Pancreas (tissue), 10 donors: ENCODE measurements at regions not wholly inside any gene's neighbourhood (a gene's known extent, or its start where the extent isn't known, plus 50 kb on each side); places are given as distances from the start of the nearest gene placed in this dataset.
A peak's percentile ranks its signal among the peaks of the same experiment; 100 is the strongest.

Source experiments
- ATAC-seq, 4 donors: fragments of 200-7000 bp; cut with Tn5 transposase; one replicate each; pipeline versions ENCODE4 v1.8.0 to v1.9.1; 2020; ENCODE audit warnings: mild to moderate bottlenecking in 4 of 4, moderate library complexity in 4 of 4
- DNase-seq, 6 donors: peaks; one replicate each; pipeline ENCODE4 v3.0.0-alpha.2; 2020
- FAIRE-seq: peaks from 2 replicates; lab custom pipeline; 2012; peaks lifted over from hg19 to GRCh38; lab: Jason Lieb, UNC
- H3K27ac ChIP-seq, 4 donors: fragments of 200-600 bp; sonication (generic); 1 replicate in 3 of 4; 2 replicates in 1 of 4; pipeline versions ENCODE4 v1.5.0 to v1.8.0; 2020
- H3K27me3 ChIP-seq, 4 donors: fragments of 200-600 bp; one replicate each; pipeline ENCODE4 v1.8.0; 2021
- H3K36me3 ChIP-seq, 3 donors: fragments of 200-600 bp; sonication (generic) in 1 of 3; one replicate each; pipeline versions ENCODE4 v1.5.0 to v1.8.0; 2020 to 2021
- H3K4me1 ChIP-seq, 3 donors: fragments of 200-600 bp; one replicate each; pipeline ENCODE4 v1.8.0; 2021
- H3K4me3 ChIP-seq, 4 donors: fragments of 200-600 bp; sonication (generic) in 2 of 4; one replicate each; pipeline versions ENCODE4 v1.5.0 to v1.8.0; 2020 to 2021
- H3K9me3 ChIP-seq, 4 donors: fragments of 200-600 bp; one replicate each; pipeline ENCODE4 v1.8.0; 2021
- WGBS, 2 donors: extraction: QIAGEN DNeasy Blood & Tissue Kit; methylation state at CpG; one replicate each; pipeline ENCODE4 v1.1.7; 2013; 5-methylcytosine and 5-hydroxymethylcytosine counted together
- intact Hi-C, 3 donors: fragments of 100-400 bp; cut with DNase I; formaldehyde crosslinking; loops; one replicate each; pipeline versions ENCODE4 v1.11.1 to v1.14.2; 2022
- TF ChIP-seq, protein P1 (sequence below), 4 donors: fragments of 200-600 bp; sonication (generic) in 3 of 4; IDR thresholded peaks; one replicate each; pipeline versions ENCODE4 v1.5.0 to v1.8.0; 2021; ENCODE audit warnings: antibody characterized with exemption in 4 of 4
- donor health status: healthy with polysubstance abuse.
- donor health status: DM: no; HTN: no; CAD: no; lungs with moderate emphysema.
- donor health status: DM: no; HTN: no; CAD: no.
- donor health status: control.
- donor health status: control.
- donor health status: Bipolar disorder and iron deficiency.
- donor health status: DM: yes; HTN: yes; CAD: no.
- donor health status: DM: no; HTN: no; CAD: no.
- donor health status: DM: no; HTN: no; CAD: no.
- donor health status: DM: yes; HTN: yes; CAD: no.

DNA sequence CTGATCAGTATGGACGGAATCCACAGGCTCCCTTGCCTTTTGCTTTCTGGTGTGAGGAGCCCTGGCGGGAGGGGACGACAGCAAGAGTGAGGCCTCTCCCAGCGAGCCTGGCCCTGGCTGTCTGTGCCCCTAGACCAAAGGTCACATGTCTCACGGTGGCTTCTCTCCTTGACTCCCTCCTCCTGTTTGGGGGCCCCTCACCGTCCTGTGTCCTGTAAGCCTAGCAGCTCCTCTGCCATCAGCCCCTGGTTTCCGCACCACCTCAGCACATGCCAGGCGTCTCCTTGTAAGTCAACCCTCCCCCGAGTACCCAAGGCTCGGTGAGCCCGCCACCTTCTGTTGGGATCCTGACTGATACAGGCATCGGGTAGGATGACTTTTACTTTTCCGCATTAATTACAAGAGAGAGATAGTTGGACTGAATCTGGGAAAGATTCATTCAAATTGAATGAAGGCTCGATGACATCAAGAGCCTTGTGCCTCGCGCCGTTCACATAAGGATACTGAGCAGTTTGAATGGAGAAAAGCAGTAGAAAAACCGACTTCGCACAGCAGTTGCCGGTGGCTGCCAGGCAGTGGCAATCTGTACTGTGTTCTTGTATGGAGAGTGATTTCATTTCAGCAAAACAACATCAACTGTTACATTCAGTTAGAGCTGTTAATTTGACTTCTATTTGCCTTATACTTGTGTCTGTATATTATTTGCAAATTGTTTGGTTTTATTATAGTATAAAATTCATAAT is 119.8 kb downstream of the XRCC2 start:
- Histone ChIP-seq H3K9me3 (no peaks in the 10 kb centered on the region), H3K27me3 (no peaks in the 10 kb centered on the region), H3K4me3 (no peak overlapping the region), H3K36me3 (no peaks in the 10 kb centered on the region), H3K4me1 (no peaks in the 10 kb centered on the region), H3K27ac (no peak overlapping the region)
- 88% methylated on average over 20 of the region's 20 CpGs for WGBS, 2 donors
- intact Hi-C loops, result no loop called here
- TF ChIP-seq, protein P1, sequence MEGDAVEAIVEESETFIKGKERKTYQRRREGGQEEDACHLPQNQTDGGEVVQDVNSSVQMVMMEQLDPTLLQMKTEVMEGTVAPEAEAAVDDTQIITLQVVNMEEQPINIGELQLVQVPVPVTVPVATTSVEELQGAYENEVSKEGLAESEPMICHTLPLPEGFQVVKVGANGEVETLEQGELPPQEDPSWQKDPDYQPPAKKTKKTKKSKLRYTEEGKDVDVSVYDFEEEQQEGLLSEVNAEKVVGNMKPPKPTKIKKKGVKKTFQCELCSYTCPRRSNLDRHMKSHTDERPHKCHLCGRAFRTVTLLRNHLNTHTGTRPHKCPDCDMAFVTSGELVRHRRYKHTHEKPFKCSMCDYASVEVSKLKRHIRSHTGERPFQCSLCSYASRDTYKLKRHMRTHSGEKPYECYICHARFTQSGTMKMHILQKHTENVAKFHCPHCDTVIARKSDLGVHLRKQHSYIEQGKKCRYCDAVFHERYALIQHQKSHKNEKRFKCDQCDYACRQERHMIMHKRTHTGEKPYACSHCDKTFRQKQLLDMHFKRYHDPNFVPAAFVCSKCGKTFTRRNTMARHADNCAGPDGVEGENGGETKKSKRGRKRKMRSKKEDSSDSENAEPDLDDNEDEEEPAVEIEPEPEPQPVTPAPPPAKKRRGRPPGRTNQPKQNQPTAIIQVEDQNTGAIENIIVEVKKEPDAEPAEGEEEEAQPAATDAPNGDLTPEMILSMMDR (IDR thresholded peaks at IDR 0.05), result no peak
- ATAC-seq (no peak), DNase-seq (no peak), FAIRE-seq (no peak)

GRCh38 chr7:152553671-152554317 is 118.0 kb upstream of the KMT2C start:
- 78 to 79% methylated on average over 17 of the region's 17 CpGs for WGBS, 2 donors
- TF ChIP-seq, protein P1 (IDR thresholded peaks at IDR 0.05), result no peak
- Histone ChIP-seq H3K27me3 (no peaks in the 10 kb centered on the region), H3K4me3 (no peak overlapping the region), H3K27ac (no peak overlapping the region), H3K4me1 (no peaks in the 10 kb centered on the region), H3K36me3 (no peaks in the 10 kb centered on the region), H3K9me3 (no peaks in the 10 kb centered on the region)
- ATAC-seq (no peak), DNase-seq (no peak), FAIRE-seq (no peak)
- intact Hi-C loops, result no loop called here

DNA sequence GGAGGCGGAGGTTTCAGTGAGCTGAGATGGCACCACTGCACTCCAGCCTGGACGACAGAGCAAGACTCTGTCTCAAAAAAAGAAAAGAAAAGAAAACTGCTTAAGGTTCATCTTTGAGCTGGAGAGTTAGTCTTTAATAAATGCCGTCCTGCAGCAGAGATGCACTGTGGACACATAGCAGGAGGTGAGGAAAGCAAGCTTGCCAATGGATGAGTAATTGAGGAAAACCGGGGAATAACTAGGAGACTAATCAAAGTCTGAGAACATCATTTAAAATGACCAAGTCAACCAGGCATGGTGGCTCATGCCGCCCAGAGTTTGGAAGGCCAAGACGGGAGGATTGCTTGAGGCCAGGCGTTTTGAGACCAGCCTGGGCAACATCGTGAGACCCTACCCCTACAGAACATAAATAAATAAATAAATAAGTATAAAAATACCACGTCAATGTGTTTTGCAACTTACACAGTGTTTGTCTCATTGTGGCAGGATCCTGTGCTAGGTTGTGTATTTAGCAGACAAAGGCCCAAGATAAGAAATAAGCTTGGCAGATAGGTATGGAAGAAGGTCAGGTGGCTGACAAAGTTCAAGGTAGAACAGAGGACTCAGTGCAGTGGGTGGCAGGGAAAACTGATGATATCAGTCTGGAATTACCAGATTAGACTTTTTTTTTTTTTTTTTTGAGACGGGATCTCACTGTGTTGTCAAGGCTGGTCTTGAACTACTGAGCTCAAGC is 115.7 kb upstream of the KMT2C start:
- H3K4me1 ChIP-seq, result no peaks in the 10 kb centered on the region
- H3K9me3 ChIP-seq, result no peaks in the 10 kb centered on the region
- H3K4me3 ChIP-seq, result no peak overlapping the region
- no peaks in the 10 kb centered on the region for H3K36me3 ChIP-seq
- no peaks in the 10 kb centered on the region for H3K27me3 ChIP-seq
- DNase-seq (no peak), FAIRE-seq (no peak), ATAC-seq (no peak)
- intact Hi-C loops, result no loop called here
- no peak overlapping the region for H3K27ac ChIP-seq
- 82 to 84% methylated on average over 10 of the region's 10 CpGs for WGBS, 2 donors
- TF ChIP-seq, protein P1 (IDR thresholded peaks at IDR 0.05), result no peak

- H3K4me3 ChIP-seq, result no peak overlapping the region
- no peaks in the 10 kb centered on the region for H3K9me3 ChIP-seq
- H3K36me3 ChIP-seq, result no peaks in the 10 kb centered on the region
- H3K4me1 ChIP-seq, result no peaks in the 10 kb centered on the region
- TF ChIP-seq, protein P1 (IDR thresholded peaks at IDR 0.05), result no peak
- H3K27ac ChIP-seq, result no peak overlapping the region
- FAIRE-seq (no peak), DNase-seq (no peak), ATAC-seq (peak in 2 of 4 donors; percentile 53 to 67)
- 57 to 64% methylated on average over 13 of the region's 13 CpGs for WGBS, 2 donors
- H3K27me3 ChIP-seq, result no peaks in the 10 kb centered on the region
- intact Hi-C loops, result no loop called here
Measured at GRCh38 chr7:152544971-152545619, 109.3 kb upstream of the KMT2C start.
